GM21723 (cell line): ENCODE measurements at regions not wholly inside any gene's neighbourhood (a gene's known extent, or its start where the extent isn't known, plus 50 kb on each side); places are given as distances from the start of the nearest gene placed in this dataset.
"Not testable (repeated sequence)": the region's sequence is repeated elsewhere in the genome, so short reads cannot be mapped to it uniquely, and the experiment has no call there.

Source experiments
- ATAC-seq: cut with Tn5 transposase; IDR thresholded peaks from one replicate; pipeline ENCODE4 v1.9.1; 2021; ENCODE audit warnings: mild to moderate bottlenecking, moderate library complexity; ENCODE audit not compliant: unreplicated experiment

- ATAC-seq, result no peak
These were observed 140.2 kb upstream of the KCNK1 start for GRCh38 chr1:233473549-233474204.

GRCh38 chr1:233477359-233477758 lies 136.5 kb upstream of the KCNK1 start:
- ATAC-seq, result no peak

- ATAC-seq, result no peak
These were observed 135.3 kb upstream of the KCNK1 start for GRCh38 chr1:233478611-233479010.

GRCh38 chr1:233479110-233479890 lies 134.6 kb upstream of the KCNK1 start:
- ATAC-seq, result no peak

GRCh38 chr1:233480198-233480597 lies 133.7 kb upstream of the KCNK1 start:
- no peak for ATAC-seq

GRCh38 chr1:233482388-233482787 lies 131.5 kb upstream of the KCNK1 start:
- no peak for ATAC-seq

GRCh38 chr1:233485385-233485784 lies 128.5 kb upstream of the KCNK1 start:
- ATAC-seq, result no peak

GRCh38 chr1:233485809-233486398 lies 128.0 kb upstream of the KCNK1 start:
- ATAC-seq, result no peak

- no peak for ATAC-seq
These were observed 126.5 kb upstream of the KCNK1 start for GRCh38 chr1:233487408-233487807.

- ATAC-seq, result no peak
These were observed 124.5 kb upstream of the KCNK1 start for GRCh38 chr1:233489411-233489810.

GRCh38 chr1:233490488-233490887 lies 123.4 kb upstream of the KCNK1 start:
- ATAC-seq, result no peak

- no peak for ATAC-seq
These were observed 121.8 kb upstream of the KCNK1 start for GRCh38 chr1:233491953-233492620.

- no peak for ATAC-seq
These were observed 116.9 kb upstream of the KCNK1 start for GRCh38 chr1:233496993-233497392.

GRCh38 chr1:233497679-233498078 lies 116.2 kb upstream of the KCNK1 start:
- ATAC-seq, result no peak

- ATAC-seq, result no peak
These were observed 113.8 kb upstream of the KCNK1 start for GRCh38 chr1:233500106-233500505.

GRCh38 chr1:233503366-233503954 lies 110.4 kb upstream of the KCNK1 start:
- no peak for ATAC-seq

- no peak for ATAC-seq
These were observed 108.8 kb upstream of the KCNK1 start for GRCh38 chr1:233505130-233505529.

- not testable (repeated sequence) for ATAC-seq
These were observed 108.0 kb upstream of the KCNK1 start for GRCh38 chr1:233505889-233506288.

GRCh38 chr1:233509526-233509925 lies 104.4 kb upstream of the KCNK1 start:
- ATAC-seq, result no peak

- ATAC-seq, result no peak
These were observed 101.4 kb upstream of the KCNK1 start for GRCh38 chr1:233512538-233512937.

GRCh38 chr1:233513431-233513830 lies 100.5 kb upstream of the KCNK1 start:
- no peak for ATAC-seq
